Astrocyte of the spinal cord (primary cell): ENCODE measurements at regions not wholly inside any gene's neighbourhood (a gene's known extent, or its start where the extent isn't known, plus 50 kb on each side); places are given as distances from the start of the nearest gene placed in this dataset.

ENCODE experiments used
- DNase-seq: peaks from one replicate; pipeline ENCODE4 v3.0.0; 2011; ENCODE audit warnings: low read depth, low spot score
- H3K4me3 ChIP-seq: 2 replicates; pipeline ENCODE4 v1.5.1; 2011; ENCODE audit warnings: low read depth, mild to moderate bottlenecking, low read length, moderate library complexity
- in situ Hi-C: cut with HindIII; loops from 2 replicates; pipeline ENCODE4 v1.10.0; 2017; ENCODE audit warnings: low sequenced_read_pairs
- TF ChIP-seq, protein P1 (sequence below): IDR thresholded peaks from 2 replicates; pipeline ENCODE4 v1.5.1; 2012; ENCODE audit warnings: low read depth, mild to moderate bottlenecking, low read length, inconsistent platforms

DNA sequence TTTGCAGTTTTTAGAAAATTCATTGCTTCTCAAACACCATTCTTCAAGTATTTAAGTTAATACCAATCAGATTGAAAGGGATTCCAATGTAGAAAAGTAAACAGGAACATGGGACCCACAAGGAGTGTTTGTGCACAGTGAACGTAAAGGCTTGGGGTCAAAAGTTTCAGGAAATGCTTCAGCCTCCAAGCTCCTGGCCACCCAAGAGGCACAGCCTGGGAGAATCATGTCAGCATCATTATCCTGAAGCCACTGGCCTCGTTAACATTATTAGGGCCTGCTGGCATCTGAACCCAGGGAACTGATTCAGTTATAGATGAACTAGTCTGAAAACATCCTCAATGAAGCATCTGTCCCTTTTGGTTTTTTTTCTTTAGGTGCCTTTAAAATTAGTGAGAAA is 122.9 kb downstream of the NXNL2 start:
- TF ChIP-seq, protein P1, sequence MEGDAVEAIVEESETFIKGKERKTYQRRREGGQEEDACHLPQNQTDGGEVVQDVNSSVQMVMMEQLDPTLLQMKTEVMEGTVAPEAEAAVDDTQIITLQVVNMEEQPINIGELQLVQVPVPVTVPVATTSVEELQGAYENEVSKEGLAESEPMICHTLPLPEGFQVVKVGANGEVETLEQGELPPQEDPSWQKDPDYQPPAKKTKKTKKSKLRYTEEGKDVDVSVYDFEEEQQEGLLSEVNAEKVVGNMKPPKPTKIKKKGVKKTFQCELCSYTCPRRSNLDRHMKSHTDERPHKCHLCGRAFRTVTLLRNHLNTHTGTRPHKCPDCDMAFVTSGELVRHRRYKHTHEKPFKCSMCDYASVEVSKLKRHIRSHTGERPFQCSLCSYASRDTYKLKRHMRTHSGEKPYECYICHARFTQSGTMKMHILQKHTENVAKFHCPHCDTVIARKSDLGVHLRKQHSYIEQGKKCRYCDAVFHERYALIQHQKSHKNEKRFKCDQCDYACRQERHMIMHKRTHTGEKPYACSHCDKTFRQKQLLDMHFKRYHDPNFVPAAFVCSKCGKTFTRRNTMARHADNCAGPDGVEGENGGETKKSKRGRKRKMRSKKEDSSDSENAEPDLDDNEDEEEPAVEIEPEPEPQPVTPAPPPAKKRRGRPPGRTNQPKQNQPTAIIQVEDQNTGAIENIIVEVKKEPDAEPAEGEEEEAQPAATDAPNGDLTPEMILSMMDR, result no peak
- in situ Hi-C loops, result no loop called here
- no peak overlapping the region for H3K4me3 ChIP-seq
- DNase-seq, result peak; percentile 26

DNA sequence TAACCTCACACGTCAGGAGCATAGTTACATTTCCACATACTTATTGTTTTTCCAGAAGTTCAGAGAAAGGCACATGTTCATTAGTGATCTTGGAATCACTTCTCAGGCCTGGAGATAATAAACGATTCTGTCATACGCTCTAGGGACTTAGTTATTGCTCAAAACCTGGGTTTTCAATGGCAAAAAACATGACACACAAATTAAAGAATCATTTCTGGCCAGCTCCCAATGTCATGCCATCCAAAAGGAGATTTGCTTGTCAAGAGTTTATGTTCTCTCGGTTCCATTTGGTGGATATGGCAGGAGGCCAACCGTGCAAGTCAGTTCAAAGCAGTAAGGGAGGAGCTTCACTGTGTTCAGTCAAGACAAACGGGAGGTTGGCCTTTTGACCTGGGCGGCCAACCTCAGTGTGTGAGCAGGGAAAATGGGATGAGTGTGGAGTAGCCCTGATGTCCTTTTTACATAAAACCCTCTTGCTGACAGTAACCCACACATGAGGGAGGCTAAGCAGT is 123.4 kb downstream of the NXNL2 start:
- H3K4me3 ChIP-seq, result no peak overlapping the region
- DNase-seq, result peak; percentile 33
- in situ Hi-C loops, result no loop called here
- TF ChIP-seq, protein P1, result no peak

DNA sequence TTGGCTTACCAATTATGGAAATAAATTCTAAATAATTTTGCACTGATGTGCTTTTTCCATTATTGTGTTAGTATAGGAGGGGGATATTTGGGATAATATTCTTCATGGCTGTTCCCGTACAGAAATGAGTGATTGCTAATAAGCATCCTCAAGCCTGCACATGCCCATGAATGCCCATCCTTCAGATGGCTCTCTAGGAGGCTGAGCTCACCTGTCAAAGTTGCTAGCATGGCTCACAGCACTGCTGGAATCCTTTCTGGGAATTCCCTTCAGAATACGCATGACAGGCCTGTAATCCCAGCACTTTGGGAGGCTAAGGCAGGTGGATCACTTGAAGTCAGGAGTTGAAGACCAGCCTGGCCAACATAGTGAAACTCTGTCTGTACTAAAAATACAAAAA is 124.1 kb downstream of the NXNL2 start:
- TF ChIP-seq, protein P1, result no peak
- in situ Hi-C loops, result no loop called here
- no peak for DNase-seq
- no peak overlapping the region for H3K4me3 ChIP-seq

DNA sequence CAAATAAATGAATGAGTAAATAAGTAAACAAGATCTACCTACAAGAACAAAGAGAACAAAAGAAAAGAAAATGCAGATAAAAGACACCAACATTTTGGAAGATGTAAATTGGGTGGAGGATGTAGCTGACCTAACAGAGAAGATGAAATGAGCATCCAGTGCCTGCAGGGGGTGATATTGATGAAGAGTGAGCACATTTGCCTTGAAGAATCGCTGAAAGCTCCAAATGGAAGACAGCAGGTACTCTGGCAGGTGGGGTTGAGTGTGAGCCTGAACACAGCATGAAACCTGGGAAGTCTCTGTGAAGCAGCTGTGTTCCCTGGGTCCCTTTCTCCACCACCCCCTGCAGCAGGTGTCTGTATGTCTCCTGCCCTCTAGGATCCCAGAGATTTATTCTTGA is 125.6 kb downstream of the NXNL2 start:
- no peak overlapping the region for H3K4me3 ChIP-seq
- TF ChIP-seq, protein P1, result peak; percentile 45
- DNase-seq, result no peak
- in situ Hi-C loops, result no loop called here

DNA sequence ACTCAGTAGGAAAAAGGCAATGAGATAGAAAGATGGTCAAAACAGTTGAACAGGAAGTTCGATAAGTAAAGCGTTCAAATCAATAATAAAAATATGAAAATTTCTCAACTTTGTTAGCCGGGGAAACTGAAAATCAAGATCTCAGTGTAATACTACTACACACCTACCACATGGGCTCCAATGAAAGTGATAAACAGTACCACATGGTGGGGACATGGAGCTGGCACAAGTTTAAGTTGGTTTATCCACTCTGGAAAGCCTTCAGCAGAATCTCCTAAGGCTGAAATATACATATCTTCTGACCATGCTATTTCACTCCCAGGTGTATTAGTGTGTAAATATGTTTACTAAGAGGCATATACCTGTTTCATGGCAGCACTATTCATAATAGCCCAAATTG is 126.8 kb downstream of the NXNL2 start:
- no peak for DNase-seq
- TF ChIP-seq, protein P1, result peak; percentile 23
- H3K4me3 ChIP-seq, result no peak overlapping the region
- in situ Hi-C loops, result no loop called here

DNA sequence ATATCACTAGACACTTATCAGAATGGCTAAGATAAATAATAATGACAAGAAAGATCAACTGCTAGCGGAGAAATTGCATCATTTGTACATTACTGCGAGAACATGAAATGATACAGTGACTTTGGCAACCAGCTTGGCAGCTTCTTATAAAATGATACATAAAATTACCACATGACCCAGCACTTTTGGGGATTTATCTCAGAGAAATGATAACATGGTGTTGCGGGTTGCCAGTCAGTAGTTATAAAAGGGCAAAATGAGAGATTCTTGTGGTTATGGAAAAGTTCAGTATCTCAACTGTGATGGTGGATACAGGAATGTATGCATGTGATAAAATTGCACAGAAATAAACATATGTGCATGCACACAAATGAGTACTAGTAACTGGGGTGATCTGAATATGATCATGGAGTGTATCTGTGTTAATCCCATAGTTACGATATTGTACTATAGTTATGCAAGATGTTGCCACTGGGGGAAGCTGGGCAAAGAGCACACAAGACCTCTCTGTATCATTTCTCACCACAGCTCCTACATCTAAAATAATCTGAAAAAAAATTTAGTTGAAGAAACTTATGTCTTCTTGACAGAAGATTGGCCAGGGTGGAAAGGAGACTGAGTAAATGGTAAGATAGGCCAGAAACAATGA is 128.9 kb downstream of the NXNL2 start:
- TF ChIP-seq, protein P1, result no peak
- no peak overlapping the region for H3K4me3 ChIP-seq
- in situ Hi-C loops, result no loop called here
- DNase-seq, result no peak

DNA sequence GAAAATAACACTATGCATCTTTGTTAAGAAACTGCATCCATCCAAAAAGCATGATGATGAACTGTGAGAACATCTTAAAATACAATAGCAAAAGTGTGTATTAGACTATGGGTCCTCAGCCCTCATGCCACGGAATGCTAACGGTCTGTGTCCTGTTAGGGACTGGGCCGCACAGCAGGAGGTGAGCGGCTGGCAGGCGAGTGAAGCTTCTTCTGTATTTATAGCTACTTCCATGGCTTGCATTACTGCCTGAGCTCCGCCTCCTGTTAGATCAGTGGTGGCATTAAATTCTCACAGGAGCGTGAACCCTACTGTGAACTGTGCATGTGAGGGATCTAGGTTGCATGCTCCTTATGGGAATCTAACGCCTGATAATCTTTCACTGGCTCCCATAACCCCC is 129.8 kb downstream of the NXNL2 start:
- H3K4me3 ChIP-seq, result no peak overlapping the region
- TF ChIP-seq, protein P1, result no peak
- DNase-seq, result no peak
- in situ Hi-C loops, result no loop called here
